ENCODE measurements at regions not wholly inside any gene's neighbourhood (a gene's known extent, or its start where the extent isn't known, plus 50 kb on each side); places are given as distances from the start of the nearest gene placed in this dataset.

DNA sequence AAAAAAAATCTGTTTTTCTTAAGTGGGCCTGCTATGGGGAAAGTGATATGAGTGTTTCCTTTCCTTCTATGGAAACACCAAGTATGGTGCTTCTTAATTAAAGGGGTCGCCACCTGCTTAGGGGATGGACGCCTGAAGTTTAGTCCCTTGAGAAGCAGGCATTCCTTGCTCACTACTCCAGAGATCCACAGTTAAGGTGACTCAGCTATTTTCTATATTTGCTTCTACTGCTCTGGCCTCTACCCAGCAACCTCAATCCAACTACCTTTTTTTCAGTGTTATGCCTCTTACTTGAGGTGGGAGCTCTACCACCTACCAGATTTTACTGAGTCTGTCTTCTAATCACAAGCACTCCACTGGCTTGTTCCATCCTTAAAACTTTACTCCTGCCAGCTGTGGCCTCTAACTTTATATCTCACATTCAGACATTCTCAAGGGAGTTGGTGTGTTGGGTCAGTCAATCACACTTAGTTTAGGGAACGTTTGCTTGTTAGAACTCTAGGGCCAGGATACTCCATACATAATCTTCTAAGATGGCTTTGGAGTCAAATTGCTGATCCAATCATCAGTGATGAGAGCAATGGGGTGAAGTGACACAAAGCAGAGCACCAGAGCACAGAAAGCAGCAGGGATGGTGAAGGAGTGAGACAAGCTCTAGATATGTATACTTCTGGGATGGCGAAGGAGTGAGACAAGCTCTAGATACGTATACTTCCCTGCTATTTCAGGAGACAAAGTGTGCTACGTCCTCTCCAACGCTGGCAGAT lies 708.1 kb downstream of the EFNA5 start:
- ATAC-seq, result no peak
- TF ChIP-seq, protein P1, sequence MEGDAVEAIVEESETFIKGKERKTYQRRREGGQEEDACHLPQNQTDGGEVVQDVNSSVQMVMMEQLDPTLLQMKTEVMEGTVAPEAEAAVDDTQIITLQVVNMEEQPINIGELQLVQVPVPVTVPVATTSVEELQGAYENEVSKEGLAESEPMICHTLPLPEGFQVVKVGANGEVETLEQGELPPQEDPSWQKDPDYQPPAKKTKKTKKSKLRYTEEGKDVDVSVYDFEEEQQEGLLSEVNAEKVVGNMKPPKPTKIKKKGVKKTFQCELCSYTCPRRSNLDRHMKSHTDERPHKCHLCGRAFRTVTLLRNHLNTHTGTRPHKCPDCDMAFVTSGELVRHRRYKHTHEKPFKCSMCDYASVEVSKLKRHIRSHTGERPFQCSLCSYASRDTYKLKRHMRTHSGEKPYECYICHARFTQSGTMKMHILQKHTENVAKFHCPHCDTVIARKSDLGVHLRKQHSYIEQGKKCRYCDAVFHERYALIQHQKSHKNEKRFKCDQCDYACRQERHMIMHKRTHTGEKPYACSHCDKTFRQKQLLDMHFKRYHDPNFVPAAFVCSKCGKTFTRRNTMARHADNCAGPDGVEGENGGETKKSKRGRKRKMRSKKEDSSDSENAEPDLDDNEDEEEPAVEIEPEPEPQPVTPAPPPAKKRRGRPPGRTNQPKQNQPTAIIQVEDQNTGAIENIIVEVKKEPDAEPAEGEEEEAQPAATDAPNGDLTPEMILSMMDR (IDR thresholded peaks at IDR 0.05), result no peak
- H3K36me3 ChIP-seq, result no peaks in the 10 kb centered on the region

DNA sequence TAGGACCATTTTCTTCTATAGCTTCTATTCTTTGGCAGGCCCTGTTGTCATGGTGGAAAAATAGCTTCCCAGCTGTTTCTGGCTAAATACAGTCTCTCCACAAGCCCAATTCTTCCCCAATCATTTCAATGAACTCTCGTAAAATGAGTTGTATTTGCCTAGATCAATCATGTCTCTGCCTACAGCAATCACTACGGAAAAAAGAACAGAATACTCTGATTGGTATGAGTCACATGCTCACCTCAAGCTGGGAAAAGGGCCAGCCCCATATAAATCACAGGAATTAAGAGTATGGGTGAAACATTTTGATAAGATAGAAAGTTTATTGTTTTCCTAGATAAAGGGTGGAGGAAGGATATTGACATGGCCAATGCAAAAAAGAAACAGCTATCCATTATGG lies 711.4 kb downstream of the EFNA5 start:
- Histone ChIP-seq H3K9me3 (no peaks in the 10 kb centered on the region), H3K27ac (no peak overlapping the region), H3K27me3 (no peaks in the 10 kb centered on the region), H3K36me3 (no peaks in the 10 kb centered on the region), H3K4me3 (no peak overlapping the region), H3K4me1 (no peaks in the 10 kb centered on the region)
- TF ChIP-seq, protein P1 (IDR thresholded peaks at IDR 0.05), result no peak
- DNase-seq (no peak), ATAC-seq (no peak)
- intact Hi-C loops (cut with DNase I), result no loop called here

More for the DNA sequence above, 708.1 kb downstream of the EFNA5 start:
- Histone ChIP-seq H3K27me3 (no peaks in the 10 kb centered on the region), H3K9me3 (no peaks in the 10 kb centered on the region), H3K27ac (no peak overlapping the region), H3K4me1 (no peaks in the 10 kb centered on the region), H3K4me3 (no peak overlapping the region)
- DNase-seq, result no peak
- intact Hi-C loops (cut with DNase I), result no loop called here

DNA sequence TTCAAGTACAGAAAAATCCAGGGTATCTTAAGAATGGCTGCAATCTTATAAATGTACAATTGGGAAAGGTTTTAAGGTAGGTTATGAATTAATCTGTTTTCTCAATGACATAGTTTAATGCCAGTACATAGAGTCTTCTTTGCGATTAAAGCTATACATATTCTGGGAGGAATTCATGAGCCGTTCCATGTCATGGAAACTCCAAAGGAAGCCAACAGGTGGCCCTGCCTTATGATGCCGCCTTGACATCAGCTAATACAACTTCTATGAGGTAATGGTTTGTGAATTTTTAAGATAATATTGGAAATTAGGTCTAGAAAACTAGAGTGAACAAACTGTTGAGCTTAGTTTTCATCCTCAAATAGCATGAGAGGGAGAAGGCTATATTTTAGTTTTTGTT lies 713.4 kb downstream of the EFNA5 start:
- no peak overlapping the region for H3K4me3 ChIP-seq
- intact Hi-C loops (cut with DNase I), result no loop called here
- DNase-seq, result no peak
- ATAC-seq, result no peak
- H3K27ac ChIP-seq, result no peak overlapping the region
- TF ChIP-seq, protein P1 (IDR thresholded peaks at IDR 0.05), result no peak
- no peaks in the 10 kb centered on the region for H3K27me3 ChIP-seq
- H3K4me1 ChIP-seq, result no peaks in the 10 kb centered on the region
- H3K36me3 ChIP-seq, result no peaks in the 10 kb centered on the region
- no peaks in the 10 kb centered on the region for H3K9me3 ChIP-seq

DNA sequence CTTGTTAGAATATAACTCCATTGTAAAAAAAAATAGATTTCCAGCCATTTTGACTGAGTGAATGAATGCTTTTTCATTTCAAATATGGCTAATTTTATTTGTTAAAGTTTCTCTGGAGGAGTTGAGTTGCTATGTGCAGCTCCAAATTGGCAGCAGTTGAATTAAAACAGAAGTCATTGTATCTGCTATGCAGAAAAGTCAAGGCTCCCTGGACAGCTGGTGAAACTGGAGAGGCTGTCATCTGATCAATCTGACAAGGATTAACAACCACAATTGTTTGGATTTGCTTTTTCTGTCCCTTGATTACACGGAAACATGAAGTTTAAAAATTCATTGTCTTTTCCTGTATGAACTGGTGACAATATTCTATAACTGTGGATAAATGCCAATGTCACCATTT lies 713.9 kb downstream of the EFNA5 start:
- H3K27me3 ChIP-seq, result no peaks in the 10 kb centered on the region
- no peaks in the 10 kb centered on the region for H3K4me1 ChIP-seq
- no peak overlapping the region for H3K27ac ChIP-seq
- intact Hi-C loops (cut with DNase I), result no loop called here
- DNase-seq (no peak), ATAC-seq (no peak)
- no peak overlapping the region for H3K4me3 ChIP-seq
- no peaks in the 10 kb centered on the region for H3K36me3 ChIP-seq
- TF ChIP-seq, protein P1 (IDR thresholded peaks at IDR 0.05), result no peak
- no peaks in the 10 kb centered on the region for H3K9me3 ChIP-seq

DNA sequence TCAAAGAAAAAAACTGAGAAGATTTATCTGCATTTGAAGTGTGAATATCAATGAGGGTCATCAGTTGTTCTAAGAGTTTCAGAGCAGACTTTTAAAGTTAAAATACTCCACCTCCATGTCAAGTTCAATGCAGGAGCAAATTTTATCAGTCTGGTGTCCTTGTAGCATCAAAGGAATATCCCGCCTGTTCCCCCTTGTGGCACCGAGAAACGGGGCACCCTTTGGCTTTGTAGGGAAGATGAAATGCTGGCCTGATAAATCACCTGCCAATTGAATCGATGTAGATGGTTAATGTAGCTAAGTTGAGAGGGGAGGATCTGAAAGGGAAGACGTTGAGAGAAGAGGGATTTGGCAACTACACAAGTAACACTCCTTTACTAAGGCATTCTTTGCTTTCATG lies 714.5 kb downstream of the EFNA5 start:
- Histone ChIP-seq H3K36me3 (no peaks in the 10 kb centered on the region), H3K9me3 (no peaks in the 10 kb centered on the region), H3K4me3 (no peak overlapping the region), H3K27me3 (no peaks in the 10 kb centered on the region), H3K4me1 (no peaks in the 10 kb centered on the region), H3K27ac (no peak overlapping the region)
- TF ChIP-seq, protein P1 (IDR thresholded peaks at IDR 0.05), result no peak
- ATAC-seq, result no peak
- intact Hi-C loops (cut with DNase I), result no loop called here
- no peak for DNase-seq

DNA sequence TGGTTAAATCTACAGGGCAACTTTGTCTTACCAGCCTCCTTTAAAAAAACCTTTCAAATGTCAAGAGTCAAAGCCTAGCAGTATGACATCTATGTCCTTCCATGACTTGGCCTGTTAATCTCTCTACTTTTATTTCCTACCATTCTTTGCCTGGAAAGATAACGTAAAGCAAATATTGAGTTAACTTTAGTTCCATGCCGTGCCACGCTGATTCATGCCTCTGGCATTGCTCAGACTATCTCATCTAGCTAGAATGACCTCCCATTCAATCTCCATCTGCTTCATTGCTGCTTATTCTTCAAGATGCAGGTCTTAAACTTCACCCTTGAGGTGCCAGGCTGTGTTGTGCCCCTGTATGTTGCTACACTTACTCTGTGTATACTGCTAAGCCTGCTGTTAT lies 729.8 kb downstream of the EFNA5 start:
- Histone ChIP-seq H3K4me1 (no peaks in the 10 kb centered on the region), H3K9me3 (no peaks in the 10 kb centered on the region), H3K36me3 (no peaks in the 10 kb centered on the region), H3K4me3 (no peak overlapping the region), H3K27ac (no peak overlapping the region), H3K27me3 (no peaks in the 10 kb centered on the region)
- TF ChIP-seq, protein P1 (IDR thresholded peaks at IDR 0.05), result no peak
- DNase-seq (no peak), ATAC-seq (no peak)
- intact Hi-C loops (cut with DNase I), result no loop called here
